Lower leg skin (tissue), 3 donors: ENCODE measurements at regions not wholly inside any gene's neighbourhood (a gene's known extent, or its start where the extent isn't known, plus 50 kb on each side); places are given as distances from the start of the nearest gene placed in this dataset.

ENCODE experiments used
- CTCF ChIP-seq, 3 donors: fragments of 450-650 bp; IDR thresholded peaks; one replicate each; pipeline ENCODE4 v1.5.1; 2016; ENCODE audit warnings: antibody characterized with exemption in 3 of 3, mild to moderate bottlenecking in 3 of 3, moderate library complexity in 2 of 3
- POLR2A ChIP-seq, 2 donors: fragments of 450-650 bp; IDR thresholded peaks; one replicate each; pipeline ENCODE4 v1.6.1; 2016 to 2017; ENCODE audit warnings: antibody characterized with exemption in 2 of 2, mild to moderate bottlenecking in 1 of 2, moderate library complexity in 1 of 2

GRCh38 chr10:107623292-107623691 lies 458.8 kb upstream of the SORCS1 start:
- no peak for TF ChIP-seq CTCF (IDR thresholded peaks at IDR 0.05)
- no peak for TF ChIP-seq POLR2A (IDR thresholded peaks at IDR 0.05)
